IMR-90 (cell line): ENCODE measurements at regions not wholly inside any gene's neighbourhood (a gene's known extent, or its start where the extent isn't known, plus 50 kb on each side); places are given as distances from the start of the nearest gene placed in this dataset.

Experiments used
- ATAC-seq: fragments of 200-7000 bp; cut with Tn5 transposase; 2 replicates; pipeline ENCODE4 v1.9.1; 2020; ENCODE audit warnings: low read depth, mild to moderate bottlenecking, moderate library complexity
- BruUV-seq: library from RNA; stranded (reverse); fragments of 400-500 nt; replicated peaks from 2 replicates; lab custom pipeline; 2021; lab: Mats Ljungman, UMichigan
- CTCF ChIA-PET: fragments of 300-600 bp; formaldehyde crosslinking; extraction: SDS; loops from one replicate; lab custom pipeline; 2021; ENCODE audit warnings: antibody characterized with exemption; lab: Yijun Ruan, JAX
- POLR2A ChIA-PET: fragments of 300-600 bp; sonication (Branson Sonifier 250); formaldehyde crosslinking; loops from one replicate; lab custom pipeline; 2022; ENCODE audit warnings: antibody characterized with exemption; ENCODE audit not compliant: unreplicated experiment; lab: Charles Lee
- DNase-seq: peaks from one replicate; pipeline ENCODE4 v3.0.0; 2013
- H2AFZ ChIP-seq: replicated peaks from 2 replicates; pipeline ENCODE3; 2013; ENCODE audit warnings: low read length, mild to moderate bottlenecking; ENCODE audit not compliant: poor library complexity
- H2AK5ac ChIP-seq: 2 replicates; pipeline ENCODE4 v1.6.1; 2013; ENCODE audit warnings: low read depth, low read length, inconsistent platforms
- H2AK9ac ChIP-seq: replicated peaks from 2 replicates; pipeline ENCODE3; 2013; ENCODE audit warnings: mild to moderate bottlenecking, low read depth, low read length, moderate library complexity; ENCODE audit not compliant: poor library complexity
- H2BK120ac ChIP-seq: 2 replicates; pipeline ENCODE4 v1.6.1; 2013; ENCODE audit warnings: low read depth, low read length, inconsistent platforms
- H2BK15ac ChIP-seq: 3 replicates; pipeline ENCODE4 v1.6.1; 2013; ENCODE audit warnings: low read depth, low read length, inconsistent platforms
- H2BK20ac ChIP-seq: 2 replicates; pipeline ENCODE4 v1.6.1; 2013; ENCODE audit warnings: low read depth, mild to moderate bottlenecking, inconsistent platforms, low read length, moderate library complexity
- H2BK5ac ChIP-seq: 2 replicates; pipeline ENCODE4 v1.6.1; 2013; ENCODE audit warnings: mild to moderate bottlenecking, low read depth, low read length, inconsistent platforms; ENCODE audit not compliant: poor library complexity, severe bottlenecking
- H3K14ac ChIP-seq: replicated peaks from 2 replicates; pipeline ENCODE4 v1.6.1; 2013; ENCODE audit warnings: low read depth, low read length, inconsistent platforms
- H3K18ac ChIP-seq: 2 replicates; pipeline ENCODE4 v1.6.1; 2013; ENCODE audit warnings: low read depth, low read length, control low read depth
- H3K23ac ChIP-seq: 2 replicates; pipeline ENCODE4 v1.6.1; 2013; ENCODE audit warnings: low read depth, low read length, inconsistent platforms
- H3K27ac ChIP-seq: 2 replicates; pipeline ENCODE4 v1.5.1; 2013; ENCODE audit warnings: mild to moderate bottlenecking, control low read depth, low read length; ENCODE audit not compliant: insufficient read depth
- H3K27me3 ChIP-seq: 2 replicates; pipeline ENCODE4 v1.6.1; 2013; ENCODE audit warnings: low read length; ENCODE audit not compliant: control insufficient read depth, insufficient read depth
- H3K36me3 ChIP-seq: 2 replicates; pipeline ENCODE4 v1.6.1; 2013; ENCODE audit warnings: low read length, mixed read lengths; ENCODE audit not compliant: control insufficient read depth, insufficient read depth
- H3K4ac ChIP-seq: 2 replicates; pipeline ENCODE4 v1.6.1; 2013; ENCODE audit warnings: low read depth, low read length, inconsistent platforms
- H3K4me1 ChIP-seq: 2 replicates; pipeline ENCODE4 v1.6.1; 2013; ENCODE audit warnings: low read length, mixed read lengths; ENCODE audit not compliant: control insufficient read depth, insufficient read depth
- H3K4me2 ChIP-seq: 2 replicates; pipeline ENCODE4 v1.6.1; 2013; ENCODE audit warnings: low read depth, mild to moderate bottlenecking, control low read depth, low read length, moderate library complexity
- H3K4me3 ChIP-seq: 2 replicates; pipeline ENCODE4 v1.5.1; 2013; ENCODE audit warnings: low read depth, mild to moderate bottlenecking, control low read depth, low read length, moderate library complexity; ENCODE audit not compliant: insufficient read depth
- H3K56ac ChIP-seq: 2 replicates; pipeline ENCODE4 v1.6.1; 2013; ENCODE audit warnings: low read length, inconsistent platforms; ENCODE audit not compliant: insufficient read depth; ENCODE audit errors: extremely low read depth
- H3K79me1 ChIP-seq, 2 experiments: 2 replicates each; pipeline ENCODE4 v1.6.1; 2013; ENCODE audit warnings: low read length in 2 of 2, inconsistent platforms in 1 of 2, low read depth in 1 of 2
- H3K9ac ChIP-seq: 2 replicates; pipeline ENCODE4 v1.6.1; 2013; ENCODE audit warnings: low read depth, low read length, control low read depth
- H3K9me1 ChIP-seq: 2 replicates; pipeline ENCODE4 v1.6.1; 2013; ENCODE audit warnings: low read length, inconsistent platforms; ENCODE audit not compliant: insufficient read depth
- H3K9me3 ChIP-seq: 2 replicates; pipeline ENCODE4 v1.6.1; 2013; ENCODE audit warnings: low read length; ENCODE audit not compliant: control insufficient read depth, insufficient read depth
- H4K20me1 ChIP-seq: 2 replicates; pipeline ENCODE4 v1.6.1; 2013; ENCODE audit warnings: low read length, inconsistent platforms; ENCODE audit not compliant: insufficient read depth
- H4K5ac ChIP-seq: 2 replicates; pipeline ENCODE4 v1.6.1; 2013; ENCODE audit warnings: mild to moderate bottlenecking, low read depth, low read length, control low read depth
- H4K8ac ChIP-seq, 2 experiments: 2 replicates each; pipeline ENCODE4 v1.6.1; 2013; ENCODE audit warnings: low read depth in 2 of 2, low read length in 2 of 2, control low read depth in 1 of 2, inconsistent platforms in 1 of 2
- H4K91ac ChIP-seq: 2 replicates; pipeline ENCODE4 v1.6.1; 2013; ENCODE audit warnings: low read depth, low read length, inconsistent platforms; ENCODE audit not compliant: insufficient read depth
- CEBPB ChIP-seq: IDR thresholded peaks from 2 replicates; pipeline ENCODE4 v1.6.1; 2012; ENCODE audit warnings: low read depth, low read length, improper control_type of control experiment
- MAFK ChIP-seq: IDR thresholded peaks from 2 replicates; pipeline ENCODE4 v1.6.1; 2012; ENCODE audit warnings: low read depth, low read length, improper control_type of control experiment
- RCOR1 ChIP-seq: IDR thresholded peaks from 2 replicates; pipeline ENCODE4 v1.6.1; 2012; ENCODE audit warnings: mild to moderate bottlenecking, low read length, improper control_type of control experiment; ENCODE audit not compliant: insufficient replicate concordance
- WGBS, 2 experiments: methylation state at CpG; one replicate each; pipeline versions ENCODE4 v1.1.5 to v1.1.7; 2013; ENCODE audit warnings: missing lambda C conversion rate in 2 of 2; ENCODE audit not compliant: insufficient read length in 1 of 2; ENCODE audit errors: extremely low coverage in 2 of 2; 5-methylcytosine and 5-hydroxymethylcytosine counted together
- dilution Hi-C: fragments of 300-500 bp; cut with HindIII; formaldehyde crosslinking; loops from one replicate; pipeline ENCODE4 v1.14.3; 2018; ENCODE audit warnings: low sequenced_read_pairs; ENCODE audit not compliant: unreplicated experiment
- in situ Hi-C: fragments of 300-500 bp; cut with MboI; formaldehyde crosslinking; loops from 3 replicates; pipeline ENCODE4 v1.14.3; 2019; ENCODE audit warnings: low sequenced_read_pairs, inconsistent platforms, mixed read lengths
- intact Hi-C: fragments of 100-400 bp; cut with micrococcal nuclease; formaldehyde crosslinking; loops from 2 replicates; pipeline ENCODE4 v1.10.0; 2022
- TF ChIP-seq, protein P1 (sequence below): fragments of 150-350 bp; IDR thresholded peaks from 2 replicates; pipeline ENCODE4 v1.6.1; 2017; ENCODE audit warnings: mild to moderate bottlenecking, antibody characterized with exemption, low read length, low read depth

DNA sequence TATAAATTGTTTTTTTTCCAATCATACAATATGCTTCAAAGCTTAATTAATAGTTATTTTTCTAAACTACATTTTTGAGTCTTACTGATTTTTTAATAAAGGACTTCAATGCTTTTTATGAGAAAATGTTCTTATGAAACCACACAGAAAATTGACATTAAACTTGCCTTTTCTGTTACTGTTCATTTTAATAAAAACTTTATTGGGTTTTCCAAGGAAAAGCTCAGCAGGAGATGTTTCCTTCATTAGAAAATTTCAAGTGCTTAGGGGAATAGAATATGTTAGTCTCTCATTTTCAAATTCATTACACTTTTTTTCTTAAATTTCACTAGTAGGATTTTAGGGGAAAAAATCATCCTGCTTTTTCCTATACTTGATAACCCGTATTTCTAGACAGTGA lies 711.4 kb downstream of the DIPK2A start:
- Histone ChIP-seq H4K91ac (no peak overlapping the region), H3K18ac (no peak overlapping the region), H3K4me3 (no peak overlapping the region), H3K27ac (no peak overlapping the region), H2AK9ac (no peak overlapping the region), H3K9ac (no peak overlapping the region), H3K79me1 (no peaks in the 10 kb centered on the region), H2BK15ac (no peak overlapping the region), H3K9me1 (no peaks in the 10 kb centered on the region), H4K8ac (no peak overlapping the region), H2AFZ (no peak overlapping the region), H2AK5ac (no peak overlapping the region), H2BK20ac (no peak overlapping the region), H2BK120ac (no peak overlapping the region), H3K14ac (no peak overlapping the region), H3K23ac (no peak overlapping the region), H3K4ac (no peak overlapping the region), H3K9me3 (no peaks in the 10 kb centered on the region), H2BK5ac (no peak overlapping the region), H3K4me1 (no peaks in the 10 kb centered on the region), H3K27me3 (no peaks in the 10 kb centered on the region), H3K36me3 (no peaks in the 10 kb centered on the region), H4K20me1 (no peaks in the 10 kb centered on the region), H3K56ac (no peak overlapping the region), H3K4me2 (no peak overlapping the region), H4K5ac (no peak overlapping the region)
- dilution Hi-C loops, result no loop called here
- TF ChIP-seq RCOR1, result no peak
- TF ChIP-seq MAFK, result no peak
- no peak for TF ChIP-seq CEBPB
- TF ChIP-seq, protein P1, sequence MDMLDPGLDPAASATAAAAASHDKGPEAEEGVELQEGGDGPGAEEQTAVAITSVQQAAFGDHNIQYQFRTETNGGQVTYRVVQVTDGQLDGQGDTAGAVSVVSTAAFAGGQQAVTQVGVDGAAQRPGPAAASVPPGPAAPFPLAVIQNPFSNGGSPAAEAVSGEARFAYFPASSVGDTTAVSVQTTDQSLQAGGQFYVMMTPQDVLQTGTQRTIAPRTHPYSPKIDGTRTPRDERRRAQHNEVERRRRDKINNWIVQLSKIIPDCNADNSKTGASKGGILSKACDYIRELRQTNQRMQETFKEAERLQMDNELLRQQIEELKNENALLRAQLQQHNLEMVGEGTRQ, result no peak
- DNase-seq (no peak), ATAC-seq (no peak)
- no CpG with 5 or more reads among the region's 1 CpG for WGBS, 2 experiments
- in situ Hi-C loops, result no loop called here
- BruUV-seq, result no TSS peak
- intact Hi-C loops, result no loop called here
- ChIA-PET POLR2A (no interaction called here), CTCF (no interaction called here)
